EL (cell line): ENCODE measurements at regions not wholly inside any gene's neighbourhood (a gene's known extent, or its start where the extent isn't known, plus 50 kb on each side); places are given as distances from the start of the nearest gene placed in this dataset.

ENCODE experiments used
- DNase-seq: peaks from one replicate; pipeline ENCODE4 v3.0.0-alpha.2; 2016

DNA sequence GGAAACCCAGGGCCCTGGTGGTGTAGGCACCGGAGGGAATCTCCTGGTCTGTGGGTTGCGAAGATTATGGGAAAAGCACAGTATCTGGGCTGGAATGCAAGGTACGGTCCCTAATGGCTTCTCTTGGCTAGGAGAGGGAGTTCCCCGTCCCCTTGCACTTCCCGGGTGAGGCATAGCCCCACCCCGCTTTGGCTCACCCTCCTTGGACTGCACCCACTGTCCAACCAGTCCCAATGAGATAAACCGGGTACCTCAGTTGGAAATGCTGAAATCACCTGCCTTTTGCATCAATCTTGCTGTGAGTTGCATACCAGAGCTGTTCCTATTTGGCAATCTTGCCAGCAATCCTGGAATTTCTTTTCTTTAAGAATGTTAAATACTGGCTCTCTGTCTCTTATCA is 1429.1 kb downstream of the MAT2B start:
- no peak for DNase-seq

DNA sequence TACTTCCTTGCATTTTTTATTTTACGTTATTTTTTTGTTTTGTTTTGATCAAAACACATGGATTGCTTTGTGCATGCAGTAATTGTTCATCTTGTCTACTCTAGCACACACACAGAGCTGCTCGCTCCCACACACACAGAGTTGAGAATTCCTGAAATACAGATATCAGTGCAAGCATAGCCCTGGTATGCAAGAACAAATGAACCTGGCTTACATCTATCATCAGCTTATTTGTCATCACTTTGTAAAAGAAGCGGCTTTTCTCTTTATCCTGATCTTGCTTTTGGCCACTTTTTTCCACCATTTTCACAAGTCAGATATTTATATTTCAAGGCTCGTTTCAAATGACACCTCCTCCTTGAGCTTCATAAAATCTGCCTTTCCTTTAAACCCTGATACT is 1435.7 kb downstream of the MAT2B start:
- no peak for DNase-seq

DNA sequence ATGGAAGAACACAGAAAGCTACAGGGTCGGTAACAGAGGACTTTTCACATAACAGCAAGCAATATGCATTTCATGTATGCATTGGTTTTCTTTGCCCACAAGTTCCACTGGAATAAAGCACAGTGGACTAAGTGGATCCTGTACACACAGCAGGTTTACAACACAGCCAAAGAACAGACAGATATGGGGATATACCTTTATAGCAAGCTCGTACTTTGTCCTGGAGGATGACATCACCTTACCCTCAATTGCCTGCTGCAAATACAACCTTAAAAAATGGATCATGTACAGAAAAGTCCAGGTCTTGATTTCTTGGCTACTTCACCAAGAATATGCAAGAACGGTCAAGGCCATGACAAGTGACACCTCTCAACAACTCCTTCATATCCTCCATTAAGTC is 1445.5 kb downstream of the MAT2B start:
- no peak for DNase-seq

DNA sequence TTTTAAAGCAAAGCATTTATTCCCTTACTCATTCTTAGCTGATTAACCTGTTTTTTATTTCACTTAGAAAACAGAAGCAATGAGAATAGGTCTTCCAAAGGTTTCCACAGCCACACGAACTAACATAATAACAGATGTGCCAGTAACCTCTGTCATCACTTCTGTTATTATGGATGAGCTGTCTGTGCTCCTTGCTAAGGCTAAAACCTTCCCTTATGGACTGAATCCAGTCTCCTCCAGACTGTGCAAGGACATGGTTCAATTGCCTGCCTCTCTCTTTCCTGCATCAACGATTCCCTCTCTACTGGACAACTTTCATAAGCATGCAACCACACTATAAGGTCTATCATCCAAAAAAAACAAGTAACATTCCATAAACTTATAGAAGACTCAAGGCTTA is 1446.2 kb downstream of the MAT2B start:
- no peak for DNase-seq

- DNase-seq, result no peak
Measured at GRCh38 chr5:164958688-164959087, 1453.3 kb downstream of the MAT2B start.

GRCh38 chr5:164959761-164960160 is 1454.3 kb downstream of the MAT2B start:
- DNase-seq, result no peak

DNA sequence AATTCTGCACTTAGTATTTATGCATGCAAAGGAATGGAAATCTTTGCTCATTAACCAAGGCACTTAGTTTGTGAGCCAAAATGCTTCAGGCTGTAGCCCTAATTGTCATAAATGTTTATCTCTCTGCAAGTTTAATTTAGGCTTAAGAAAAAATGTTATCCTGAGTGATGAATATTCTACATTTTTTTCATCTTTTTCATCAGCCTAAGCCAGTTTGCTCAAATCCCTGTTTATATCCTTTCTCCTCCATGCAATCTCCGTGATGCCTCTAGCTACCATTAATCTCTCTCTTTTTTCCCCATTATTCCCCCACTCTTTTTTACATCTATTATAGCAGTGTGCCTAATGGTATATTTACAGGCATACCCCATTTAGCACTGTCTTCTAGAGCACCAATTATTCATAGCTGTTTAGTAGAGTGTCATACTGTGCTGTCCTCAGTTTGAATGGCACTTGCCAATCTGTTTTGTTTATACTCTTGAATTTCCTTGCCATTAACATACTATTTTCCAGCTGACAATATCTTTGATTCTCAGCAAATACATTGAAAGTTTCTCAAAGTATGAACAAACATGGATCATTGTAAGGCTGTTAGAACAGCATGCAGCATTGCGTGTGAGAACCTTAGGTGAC is 1457.0 kb downstream of the MAT2B start:
- no peak for DNase-seq

DNA sequence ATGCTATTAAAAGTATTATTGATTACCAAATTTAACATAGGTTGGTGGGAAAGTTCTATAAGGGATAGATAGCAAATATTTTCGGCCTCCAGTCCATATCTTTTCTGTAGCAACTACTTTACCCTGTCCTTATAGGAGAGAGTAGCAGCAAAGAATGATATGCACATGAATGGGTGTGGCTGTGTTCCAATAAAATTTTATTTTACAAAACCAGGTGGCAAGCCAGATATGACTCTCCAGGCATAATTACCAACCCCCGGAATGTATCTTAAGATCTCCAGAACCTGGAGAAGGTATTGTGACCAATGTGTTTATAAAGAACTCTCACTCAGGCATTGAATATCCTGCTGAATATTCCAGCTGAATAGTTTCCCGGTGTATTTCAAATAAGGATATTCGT is 1461.2 kb downstream of the MAT2B start:
- no peak for DNase-seq

- DNase-seq, result no peak
Measured at GRCh38 chr5:164967354-164967753, 1461.9 kb downstream of the MAT2B start.

GRCh38 chr5:164972973-164973372 is 1467.6 kb downstream of the MAT2B start:
- no peak for DNase-seq

DNA sequence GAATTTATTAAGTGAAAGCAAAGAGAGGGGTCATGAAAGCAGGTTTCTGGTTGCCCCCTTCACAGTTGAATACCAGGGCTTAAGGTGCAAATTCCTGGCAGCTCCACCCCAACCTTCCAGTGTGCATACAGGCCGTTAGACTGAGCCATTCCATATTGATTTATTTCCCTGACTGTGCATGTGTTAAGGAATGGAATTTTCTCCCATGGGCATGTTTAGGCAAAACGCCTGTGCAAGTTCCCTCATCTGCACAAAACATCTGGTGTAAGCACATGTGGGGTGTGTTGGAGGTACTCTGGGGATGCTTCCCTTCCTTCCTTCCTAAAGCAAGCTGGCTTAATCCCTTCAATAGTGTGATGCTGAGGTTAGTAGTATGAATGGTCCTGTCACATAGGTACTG is 1470.6 kb downstream of the MAT2B start:
- no peak for DNase-seq

DNA sequence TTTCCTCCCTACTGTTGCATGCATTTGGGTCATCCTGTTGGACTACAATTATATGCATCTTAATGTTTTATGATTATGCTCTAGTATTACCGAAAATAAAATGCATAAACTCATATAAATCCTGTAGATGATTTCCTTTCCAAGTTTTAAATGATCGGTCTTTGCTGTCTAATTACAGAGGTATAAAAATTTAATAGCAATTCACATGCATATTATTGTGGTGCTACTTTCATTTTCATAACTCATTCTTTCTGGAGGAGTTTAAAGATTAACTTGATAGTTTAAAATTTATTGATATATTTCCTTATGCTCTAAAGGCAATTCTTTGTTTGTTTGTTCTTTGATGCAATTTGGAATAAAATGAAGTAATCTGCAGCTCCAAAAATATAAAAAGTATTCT is 1475.1 kb downstream of the MAT2B start:
- DNase-seq, result no peak

DNA sequence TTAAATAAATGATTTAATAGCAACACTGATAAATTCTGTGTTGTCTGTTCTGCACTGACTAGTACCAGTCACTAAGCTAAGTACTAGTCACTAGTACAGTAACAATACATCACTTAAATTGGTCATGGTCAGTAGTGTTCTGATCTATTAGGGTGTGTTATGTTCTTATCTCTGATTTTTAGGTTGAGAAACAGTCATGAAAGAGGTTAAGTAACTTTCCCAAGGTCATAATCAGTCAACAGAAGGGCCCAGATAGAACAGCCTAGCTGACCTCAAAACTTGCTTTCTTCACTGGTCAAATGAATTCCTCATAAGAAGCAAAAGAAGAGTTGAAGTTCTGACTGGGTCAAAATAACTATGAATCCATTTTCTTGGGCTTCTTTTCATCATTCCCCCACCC is 1492.7 kb downstream of the MAT2B start:
- no peak for DNase-seq

- DNase-seq, result no peak
Measured at GRCh38 chr5:164998590-164998989, 1493.2 kb downstream of the MAT2B start.

DNA sequence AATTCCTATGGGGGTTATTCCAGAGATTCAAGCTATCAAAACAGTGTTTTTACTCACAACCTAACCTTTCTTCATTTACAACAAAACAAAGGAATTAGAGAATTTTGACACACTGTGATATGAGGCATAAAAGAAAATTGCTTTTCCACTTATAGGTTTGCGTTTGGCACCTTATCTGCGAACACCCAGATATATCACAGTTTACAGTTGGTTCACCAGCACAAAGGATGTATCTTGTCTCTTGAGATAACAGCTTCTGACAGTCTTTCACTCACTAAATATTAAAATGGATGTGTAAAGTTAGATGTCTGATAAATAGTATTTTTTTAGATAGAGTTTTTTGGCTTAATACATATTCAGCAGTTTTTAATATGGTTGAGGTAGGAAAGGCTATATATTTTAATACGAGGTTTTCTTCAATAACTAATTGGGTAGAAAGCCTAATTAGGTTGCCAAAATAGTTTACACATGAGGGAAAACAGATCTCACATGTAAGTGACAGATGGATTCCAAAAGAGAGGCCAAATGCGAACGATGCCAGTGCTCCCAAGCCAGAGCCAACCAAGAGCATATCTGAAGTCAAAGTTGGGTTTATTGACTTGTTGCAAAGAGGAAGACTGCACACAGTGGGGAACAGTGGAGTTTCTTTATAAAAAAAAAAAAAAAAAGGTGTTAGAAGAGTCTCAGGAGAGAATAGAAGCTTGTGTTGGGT is 1495.2 kb downstream of the MAT2B start:
- DNase-seq, result no peak

GRCh38 chr5:165003283-165003682 is 1497.9 kb downstream of the MAT2B start:
- no peak for DNase-seq

DNA sequence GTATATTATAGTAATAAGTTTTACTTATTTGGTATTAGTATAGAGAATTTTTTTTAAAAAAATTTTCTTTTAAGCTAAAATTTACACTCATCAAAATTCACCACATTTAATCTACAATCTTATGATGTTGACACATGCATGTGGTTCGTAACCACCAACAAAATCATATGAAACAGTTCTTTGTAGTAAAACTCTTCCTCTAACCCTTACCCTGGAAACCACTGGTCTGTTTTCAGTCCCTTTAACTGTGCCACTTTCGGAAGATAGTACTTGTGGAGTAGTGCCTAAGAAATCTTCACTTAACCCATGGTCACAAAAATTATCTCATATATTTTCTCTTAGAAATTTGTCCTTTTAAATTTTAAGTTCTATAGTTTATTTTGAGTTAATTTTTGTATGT is 1498.8 kb downstream of the MAT2B start:
- DNase-seq, result no peak

DNA sequence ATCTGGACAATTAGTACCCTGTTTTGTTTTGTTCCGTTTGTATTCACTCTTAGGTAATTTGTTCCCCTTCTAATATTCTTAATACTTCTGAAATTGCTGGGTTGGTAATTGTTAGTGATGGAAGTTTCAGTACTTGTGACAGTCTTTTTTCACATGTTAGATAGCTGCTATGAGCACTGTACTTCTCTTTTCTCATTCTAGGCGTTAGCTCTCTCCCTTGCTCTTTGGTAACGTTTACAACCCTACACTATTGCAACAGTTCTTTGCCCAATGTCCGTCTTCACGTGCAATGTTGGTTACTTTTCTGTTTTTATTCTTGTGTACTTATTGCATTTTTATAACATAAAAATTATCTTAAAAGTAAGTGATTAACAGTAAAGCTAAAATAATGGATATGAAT is 1509.0 kb downstream of the MAT2B start:
- DNase-seq, result no peak

DNA sequence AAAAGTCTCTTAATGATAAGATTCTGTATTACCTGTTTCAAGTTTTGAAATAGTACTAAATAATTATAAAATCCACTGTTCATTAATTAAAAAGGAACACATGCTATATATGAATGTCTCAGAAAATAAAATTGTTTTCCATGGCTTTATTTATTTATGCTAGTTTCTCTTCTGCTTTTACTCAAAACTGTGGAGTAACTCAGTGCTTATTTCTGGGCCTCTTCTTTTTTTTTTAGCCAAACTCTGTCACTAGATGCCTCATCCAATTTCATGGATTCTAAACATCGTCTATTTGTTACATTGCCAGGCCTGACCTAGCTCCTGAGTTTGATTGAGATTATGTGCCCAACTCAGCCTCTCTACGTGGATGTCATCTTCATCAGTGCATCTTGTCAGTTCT is 1509.7 kb downstream of the MAT2B start:
- DNase-seq, result no peak

DNA sequence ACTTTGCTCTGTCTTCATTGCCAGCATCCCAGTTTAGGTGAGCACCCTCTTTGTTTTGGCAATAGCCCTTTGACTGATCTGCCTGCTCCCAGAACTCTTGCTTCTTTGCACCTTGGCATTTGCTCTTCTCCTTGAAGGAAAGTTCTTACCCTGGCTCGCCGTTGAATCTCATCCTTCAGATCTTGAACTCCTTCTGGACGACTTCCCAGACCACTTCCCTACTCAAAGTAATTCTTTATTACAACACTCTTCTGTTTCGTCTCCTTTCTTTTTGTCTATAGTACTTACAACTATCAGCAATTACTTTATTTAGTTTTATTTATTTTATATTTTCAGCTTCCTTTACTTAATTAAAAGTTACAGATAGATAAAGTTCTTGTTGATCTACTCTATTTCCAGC is 1510.1 kb downstream of the MAT2B start:
- DNase-seq, result no peak

GRCh38 chr5:165026971-165027370 is 1521.6 kb downstream of the MAT2B start:
- no peak for DNase-seq

DNA sequence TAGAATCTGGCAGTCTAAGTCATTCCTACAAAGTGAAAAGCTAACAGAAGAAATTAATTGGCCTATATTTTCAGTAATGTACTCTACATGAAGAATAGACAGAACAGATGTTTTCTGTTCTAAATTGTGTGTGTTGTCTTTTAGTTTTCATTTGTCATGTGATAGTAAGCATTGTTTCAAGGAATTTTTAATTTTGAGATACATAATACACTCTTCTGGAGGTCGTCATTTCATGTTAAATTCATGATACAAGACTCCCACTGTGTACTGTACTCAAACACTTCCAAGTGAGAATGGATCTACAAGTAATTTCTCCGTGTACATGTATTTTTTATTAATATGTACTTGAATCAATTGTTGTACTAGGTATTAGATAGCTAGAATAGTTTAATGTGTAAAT is 1522.9 kb downstream of the MAT2B start:
- DNase-seq, result no peak

- no peak for DNase-seq
Measured at GRCh38 chr5:165029099-165029870, 1523.9 kb downstream of the MAT2B start.

GRCh38 chr5:165030971-165031370 is 1525.6 kb downstream of the MAT2B start:
- no peak for DNase-seq
